ENCODE measurements at regions not wholly inside any gene's neighbourhood (a gene's known extent, or its start where the extent isn't known, plus 50 kb on each side); places are given as distances from the start of the nearest gene placed in this dataset.

DNA sequence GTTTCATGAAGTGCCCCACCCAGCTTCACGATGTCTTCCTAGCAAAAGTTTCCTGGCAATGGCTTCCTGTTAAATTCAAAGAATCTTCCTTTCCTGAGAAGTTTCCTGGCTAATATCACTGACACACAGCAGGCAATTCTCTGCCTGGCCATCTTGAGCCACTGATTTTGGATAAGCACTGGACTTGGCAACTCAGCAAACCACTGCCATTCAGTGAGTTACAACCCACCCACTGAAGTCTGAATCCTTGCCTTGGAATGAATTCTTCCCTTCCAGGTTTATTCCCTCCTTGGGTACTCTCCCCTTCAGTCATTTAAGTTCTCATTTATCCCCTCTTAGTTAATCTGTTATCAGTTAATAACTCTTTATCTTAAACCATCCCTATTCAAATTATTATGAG is 426.0 kb downstream of the MBD2 start:
- H3K4me1 ChIP-seq (ENCODE audit: control insufficient read depth, extremely low read depth, insufficient read depth, low read length): peaks cover 2% of the 10 kb centered on the region
- no peak overlapping the region for H3K27ac ChIP-seq (ENCODE audit: insufficient read depth, low read length)
- H3K9me3 ChIP-seq (ENCODE audit: control insufficient read depth, insufficient read depth, low read depth, low read length): no peaks in the 10 kb centered on the region
- TF ChIP-seq, protein P1, sequence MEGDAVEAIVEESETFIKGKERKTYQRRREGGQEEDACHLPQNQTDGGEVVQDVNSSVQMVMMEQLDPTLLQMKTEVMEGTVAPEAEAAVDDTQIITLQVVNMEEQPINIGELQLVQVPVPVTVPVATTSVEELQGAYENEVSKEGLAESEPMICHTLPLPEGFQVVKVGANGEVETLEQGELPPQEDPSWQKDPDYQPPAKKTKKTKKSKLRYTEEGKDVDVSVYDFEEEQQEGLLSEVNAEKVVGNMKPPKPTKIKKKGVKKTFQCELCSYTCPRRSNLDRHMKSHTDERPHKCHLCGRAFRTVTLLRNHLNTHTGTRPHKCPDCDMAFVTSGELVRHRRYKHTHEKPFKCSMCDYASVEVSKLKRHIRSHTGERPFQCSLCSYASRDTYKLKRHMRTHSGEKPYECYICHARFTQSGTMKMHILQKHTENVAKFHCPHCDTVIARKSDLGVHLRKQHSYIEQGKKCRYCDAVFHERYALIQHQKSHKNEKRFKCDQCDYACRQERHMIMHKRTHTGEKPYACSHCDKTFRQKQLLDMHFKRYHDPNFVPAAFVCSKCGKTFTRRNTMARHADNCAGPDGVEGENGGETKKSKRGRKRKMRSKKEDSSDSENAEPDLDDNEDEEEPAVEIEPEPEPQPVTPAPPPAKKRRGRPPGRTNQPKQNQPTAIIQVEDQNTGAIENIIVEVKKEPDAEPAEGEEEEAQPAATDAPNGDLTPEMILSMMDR (conservative IDR thresholded peaks at IDR 0.05 in 1 of 2, IDR thresholded peaks at IDR 0.05 in 1 of 2; ENCODE audit: low read depth in 1 of 2, low read length in 2 of 2): no peak
- TF ChIP-seq EZH2 (IDR thresholded peaks at IDR 0.05; ENCODE audit: low read length, missing control alignments): no peak
- H3K36me3 ChIP-seq (ENCODE audit: control insufficient read depth, insufficient read depth, low read length): no peaks in the 10 kb centered on the region
- no peaks in the 10 kb centered on the region for H3K27me3 ChIP-seq (ENCODE audit: control insufficient read depth, insufficient read depth, low read length)
- no peak overlapping the region for H3K4me2 ChIP-seq (ENCODE audit: extremely low read depth, insufficient read depth, low read length)
- DNase-seq (ENCODE audit: low read depth in 2 of 2): peak in 1 of 2 donors; percentile 73
- H3K79me2 ChIP-seq (ENCODE audit: control insufficient read depth, insufficient read depth, low read length): no peaks in the 10 kb centered on the region
- H4K20me1 ChIP-seq (ENCODE audit: control insufficient read depth, extremely low read depth, insufficient read depth, low read length): no peaks in the 10 kb centered on the region
- H2AFZ ChIP-seq (ENCODE audit: low read length): no peak overlapping the region
- H3K9ac ChIP-seq (ENCODE audit: insufficient read depth, low read length): no peak overlapping the region
- H3K4me3 ChIP-seq (replicated peaks in 1 of 4; ENCODE audit: control extremely low read depth in 1 of 4, insufficient read depth in 1 of 4, low read depth in 3 of 4, low read length in 4 of 4): no peak overlapping the region

DNA sequence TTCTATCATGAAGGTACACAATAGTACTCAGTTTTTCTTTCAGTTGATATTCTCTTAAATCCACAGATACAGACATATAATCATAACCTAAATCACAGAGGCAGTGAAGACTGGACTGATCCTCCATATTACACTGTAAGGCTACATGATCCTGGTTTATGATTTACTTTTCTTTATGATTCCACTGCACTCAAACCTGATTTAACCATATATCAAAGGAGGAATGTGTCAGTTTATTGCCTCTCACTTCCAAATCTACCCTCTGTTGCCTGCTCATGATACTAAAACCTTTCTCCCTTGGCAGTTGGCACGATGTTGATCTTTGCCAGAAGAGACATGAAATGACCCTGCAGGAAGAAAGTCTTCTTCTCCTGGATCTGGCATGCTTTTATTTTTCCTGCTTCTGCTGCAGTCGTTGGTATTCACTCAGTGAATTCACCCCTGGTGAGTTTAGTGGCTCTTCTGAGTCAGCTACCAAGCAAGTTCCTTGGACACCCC is 426.4 kb downstream of the MBD2 start:
- no peak for DNase-seq (ENCODE audit: low read depth in 2 of 2)
- Histone ChIP-seq H3K9ac (ENCODE audit: insufficient read depth, low read length) (no peak overlapping the region), H3K27me3 (ENCODE audit: control insufficient read depth, insufficient read depth, low read length) (no peaks in the 10 kb centered on the region), H4K20me1 (ENCODE audit: control insufficient read depth, extremely low read depth, insufficient read depth, low read length) (no peaks in the 10 kb centered on the region), H3K79me2 (ENCODE audit: control insufficient read depth, insufficient read depth, low read length) (no peaks in the 10 kb centered on the region), H3K27ac (ENCODE audit: insufficient read depth, low read length) (no peak overlapping the region), H2AFZ (ENCODE audit: low read length) (no peak overlapping the region), H3K9me3 (ENCODE audit: control insufficient read depth, insufficient read depth, low read depth, low read length) (no peaks in the 10 kb centered on the region), H3K4me2 (ENCODE audit: extremely low read depth, insufficient read depth, low read length) (no peak overlapping the region), H3K36me3 (ENCODE audit: control insufficient read depth, insufficient read depth, low read length) (no peaks in the 10 kb centered on the region), H3K4me3 (replicated peaks in 1 of 4; ENCODE audit: control extremely low read depth in 1 of 4, insufficient read depth in 1 of 4, low read depth in 3 of 4, low read length in 4 of 4) (no peak overlapping the region), H3K4me1 (ENCODE audit: control insufficient read depth, extremely low read depth, insufficient read depth, low read length) (peaks cover 2% of the 10 kb centered on the region)
- TF ChIP-seq, protein P1 (conservative IDR thresholded peaks at IDR 0.05 in 1 of 2, IDR thresholded peaks at IDR 0.05 in 1 of 2; ENCODE audit: low read depth in 1 of 2, low read length in 2 of 2): no peak
- no peak for TF ChIP-seq EZH2 (IDR thresholded peaks at IDR 0.05; ENCODE audit: low read length, missing control alignments)

DNA sequence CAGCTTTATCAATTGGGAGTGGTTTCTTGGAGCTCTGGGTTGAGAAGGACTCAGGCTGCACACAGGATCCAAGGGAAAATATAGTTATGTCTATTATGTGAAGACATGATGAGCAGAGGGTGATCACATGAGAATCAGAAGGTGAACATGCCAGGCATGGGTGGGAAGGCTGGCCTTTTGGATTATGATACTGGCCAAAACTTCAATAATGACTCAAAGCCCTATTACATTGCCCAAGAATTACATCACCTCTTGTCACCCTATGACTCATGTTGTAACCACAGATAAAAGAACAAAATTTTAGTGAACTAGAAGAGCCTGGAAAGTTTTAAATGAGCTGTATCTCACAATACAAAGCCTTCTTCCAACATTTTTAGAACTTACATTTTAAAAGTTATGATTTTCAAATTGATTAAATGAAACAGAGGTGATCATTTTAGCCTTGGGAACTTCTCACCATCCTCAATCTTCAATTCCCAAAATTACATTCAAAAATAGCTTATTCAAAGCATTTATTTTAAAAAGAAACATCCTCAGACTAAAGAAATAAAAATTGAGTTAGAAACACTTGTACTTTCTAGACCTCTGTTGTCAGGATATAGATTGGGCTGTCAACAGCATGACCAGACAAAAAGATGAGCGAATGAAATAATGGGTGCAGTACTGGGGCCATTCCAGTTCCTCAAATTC is 428.3 kb downstream of the MBD2 start:
- H3K4me1 ChIP-seq (ENCODE audit: control insufficient read depth, extremely low read depth, insufficient read depth, low read length): peaks cover 2% of the 10 kb centered on the region
- no peaks in the 10 kb centered on the region for H3K36me3 ChIP-seq (ENCODE audit: control insufficient read depth, insufficient read depth, low read length)
- H3K27ac ChIP-seq (ENCODE audit: insufficient read depth, low read length): no peak overlapping the region
- H3K9me3 ChIP-seq (ENCODE audit: control insufficient read depth, insufficient read depth, low read depth, low read length): no peaks in the 10 kb centered on the region
- no peak overlapping the region for H2AFZ ChIP-seq (ENCODE audit: low read length)
- no peaks in the 10 kb centered on the region for H3K79me2 ChIP-seq (ENCODE audit: control insufficient read depth, insufficient read depth, low read length)
- no peak overlapping the region for H3K4me2 ChIP-seq (ENCODE audit: extremely low read depth, insufficient read depth, low read length)
- H3K27me3 ChIP-seq (ENCODE audit: control insufficient read depth, insufficient read depth, low read length): no peaks in the 10 kb centered on the region
- TF ChIP-seq, protein P1 (conservative IDR thresholded peaks at IDR 0.05 in 1 of 2, IDR thresholded peaks at IDR 0.05 in 1 of 2; ENCODE audit: low read depth in 1 of 2, low read length in 2 of 2): no peak
- no peak for TF ChIP-seq EZH2 (IDR thresholded peaks at IDR 0.05; ENCODE audit: low read length, missing control alignments)
- no peak overlapping the region for H3K4me3 ChIP-seq (replicated peaks in 1 of 4; ENCODE audit: control extremely low read depth in 1 of 4, insufficient read depth in 1 of 4, low read depth in 3 of 4, low read length in 4 of 4)
- no peaks in the 10 kb centered on the region for H4K20me1 ChIP-seq (ENCODE audit: control insufficient read depth, extremely low read depth, insufficient read depth, low read length)
- peak; percentile 79 to 91 for DNase-seq (ENCODE audit: low read depth in 2 of 2)
- no peak overlapping the region for H3K9ac ChIP-seq (ENCODE audit: insufficient read depth, low read length)

Data from fibroblast of lung (primary cell).